Fibroblast of the aortic adventitia (primary cell): ENCODE measurements at regions not wholly inside any gene's neighbourhood (a gene's known extent, or its start where the extent isn't known, plus 50 kb on each side); places are given as distances from the start of the nearest gene placed in this dataset.

Source experiments
- DNase-seq: peaks from one replicate; pipeline ENCODE4 v3.0.0-alpha.2; 2010; ENCODE audit warnings: low read depth
- H3K4me3 ChIP-seq: 2 replicates; pipeline ENCODE4 v1.5.1; 2011; ENCODE audit warnings: low read depth, mild to moderate bottlenecking, control low read depth, low read length, moderate library complexity
- CTCF ChIP-seq: IDR thresholded peaks from 2 replicates; pipeline ENCODE4 v1.5.1; 2011; ENCODE audit warnings: mild to moderate bottlenecking, low read length, control low read depth, inconsistent platforms; ENCODE audit not compliant: insufficient read depth

DNA sequence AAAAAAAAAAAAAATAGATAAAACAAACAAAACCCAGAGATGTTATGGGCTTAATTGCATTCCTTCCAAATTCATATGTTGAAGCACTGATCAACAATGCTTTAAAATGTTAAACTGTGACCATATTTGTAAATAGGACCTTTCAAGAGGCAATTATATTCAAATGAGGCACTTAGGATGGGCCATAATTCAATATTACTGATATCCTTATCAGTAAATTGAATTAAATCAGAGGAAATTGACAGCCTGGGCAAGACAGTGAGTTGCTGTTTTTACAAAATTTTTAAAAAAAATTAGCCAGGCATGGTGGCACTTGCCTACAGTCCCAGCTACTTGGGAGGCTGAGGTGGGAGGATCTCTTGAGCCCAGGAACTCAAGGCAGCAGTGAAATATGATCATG is 364.1 kb downstream of the GJA1 start:
- no peak overlapping the region for H3K4me3 ChIP-seq
- no peak for TF ChIP-seq CTCF
- no peak for DNase-seq

- H3K4me3 ChIP-seq, result no peak overlapping the region
- TF ChIP-seq CTCF, result no peak
- DNase-seq, result no peak
Observed at GRCh38 chr6:121800047-121800446, 364.6 kb downstream of the GJA1 start.

DNA sequence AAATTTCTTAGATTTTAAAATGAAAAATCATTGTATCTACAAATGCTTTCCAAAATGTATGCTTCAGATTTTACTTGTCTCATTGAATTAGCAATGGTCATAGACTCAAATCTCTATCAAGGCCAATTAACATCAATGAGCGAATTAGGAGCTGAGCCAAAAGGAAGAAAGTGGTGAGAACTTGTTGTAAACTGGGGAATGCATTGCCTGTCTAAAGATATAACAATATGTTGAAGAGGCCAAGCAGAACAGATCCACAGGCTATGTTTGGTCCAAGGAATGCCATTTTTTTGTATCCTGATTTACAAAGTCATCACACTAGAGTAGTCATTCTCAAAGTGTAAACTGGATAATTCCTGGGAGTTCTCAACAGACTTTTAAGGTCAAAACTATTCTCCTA is 370.7 kb downstream of the GJA1 start:
- H3K4me3 ChIP-seq, result no peak overlapping the region
- no peak for TF ChIP-seq CTCF
- DNase-seq, result no peak

GRCh38 chr6:121809211-121809610 is 373.8 kb downstream of the GJA1 start:
- TF ChIP-seq CTCF, result no peak
- no peak overlapping the region for H3K4me3 ChIP-seq
- peak; percentile 45 for DNase-seq

DNA sequence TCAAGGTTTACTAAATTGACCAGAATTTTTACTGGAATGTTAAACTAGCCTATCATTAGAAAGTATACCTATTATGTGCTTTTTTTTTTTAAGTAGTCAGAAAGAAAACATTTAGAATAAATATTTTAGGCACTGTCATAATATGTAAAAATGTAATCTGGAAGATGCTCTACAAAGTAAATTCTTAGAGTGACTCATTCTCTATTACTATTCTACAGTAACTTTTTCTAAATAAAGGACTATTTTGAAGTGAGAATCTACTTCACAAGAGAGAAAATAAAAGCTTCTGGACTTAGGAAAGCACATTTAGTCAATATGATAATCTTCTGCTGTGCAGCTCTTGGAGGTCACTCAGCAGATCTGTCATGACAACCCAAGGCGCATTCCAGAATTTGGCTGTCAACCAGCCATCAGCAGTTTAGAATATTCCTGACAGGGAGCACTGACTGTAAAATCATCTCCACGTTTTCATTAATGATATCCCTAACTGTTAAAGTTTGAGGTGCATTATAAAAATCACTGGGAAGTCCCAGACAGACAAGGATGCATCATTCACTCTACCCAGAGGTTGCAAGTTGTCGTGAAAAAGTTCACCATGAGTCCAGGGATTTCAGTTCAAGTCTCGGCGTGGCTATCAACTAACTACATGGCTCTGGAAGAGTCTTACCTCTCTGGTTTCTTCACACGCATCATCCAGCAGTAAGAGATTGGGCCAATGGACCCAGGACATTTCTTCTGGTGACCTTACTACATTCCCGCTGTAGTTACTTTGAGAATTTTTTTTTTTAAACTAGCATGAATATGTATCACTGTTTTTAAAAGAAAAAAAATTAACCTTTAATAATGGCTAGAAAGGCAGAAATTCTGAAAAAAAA is 374.9 kb downstream of the GJA1 start:
- no peak for DNase-seq

DNA sequence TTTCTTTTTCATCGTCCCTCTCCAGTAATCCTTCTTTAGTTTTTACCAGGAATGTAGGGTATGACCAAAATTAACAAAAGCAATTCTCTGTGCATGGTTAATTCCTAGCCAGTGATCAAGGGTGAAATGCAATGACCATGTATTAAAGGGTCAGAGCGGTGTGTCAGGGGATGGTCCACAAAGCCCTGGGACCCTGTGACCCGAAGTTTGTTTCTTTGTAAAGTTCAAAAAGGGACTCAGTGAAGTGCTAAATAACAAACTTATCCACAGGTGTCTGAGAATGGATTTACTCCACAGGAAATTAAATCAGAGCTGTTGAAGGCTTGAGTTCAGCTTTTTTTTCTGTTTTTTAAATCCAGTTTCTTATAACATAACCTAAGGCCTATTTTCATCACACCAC is 375.7 kb downstream of the GJA1 start:
- TF ChIP-seq CTCF, result no peak
- no peak for DNase-seq
- H3K4me3 ChIP-seq, result no peak overlapping the region

More for the DNA sequence above, 374.9 kb downstream of the GJA1 start:
- H3K4me3 ChIP-seq, result no peak overlapping the region
- TF ChIP-seq CTCF, result no peak
